Choroid plexus epithelial cell (primary cell): ENCODE measurements at regions not wholly inside any gene's neighbourhood (a gene's known extent, or its start where the extent isn't known, plus 50 kb on each side); places are given as distances from the start of the nearest gene placed in this dataset.

Source experiments
- DNase-seq: peaks from one replicate; pipeline ENCODE4 v3.0.0-alpha.2; 2010; ENCODE audit warnings: low read depth
- H3K4me3 ChIP-seq: 2 replicates; pipeline ENCODE4 v1.5.1; 2011; ENCODE audit warnings: low read depth, mild to moderate bottlenecking, control low read depth, low read length, moderate library complexity
- CTCF ChIP-seq: conservative IDR thresholded peaks from 2 replicates; pipeline ENCODE4 v1.5.1; 2011; ENCODE audit warnings: low read depth, mild to moderate bottlenecking, control low read depth, inconsistent platforms, low read length, moderate library complexity

DNA sequence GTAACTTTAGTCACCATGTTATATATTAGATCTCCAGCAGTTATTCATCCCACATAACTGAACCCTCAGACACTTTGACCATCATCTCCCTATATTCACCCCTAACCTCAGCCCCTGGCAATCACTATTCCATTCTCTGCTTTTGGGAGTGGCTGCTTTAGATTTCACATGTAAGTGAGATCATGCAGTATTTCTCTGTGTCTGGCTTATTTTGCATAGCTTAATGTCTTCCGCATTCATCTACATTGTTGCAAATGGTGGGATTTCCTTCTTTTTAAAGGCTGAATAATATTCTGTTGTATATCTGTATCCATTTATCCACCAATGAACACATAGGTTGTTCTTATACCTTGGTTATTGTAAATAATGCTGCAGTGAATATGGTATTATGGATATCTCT, 411.6 kb upstream of the ZEB2 start:
- TF ChIP-seq CTCF, result no peak
- H3K4me3 ChIP-seq, result no peak overlapping the region

GRCh38 chr2:144927429-144927828, 407.5 kb upstream of the ZEB2 start:
- no peak overlapping the region for H3K4me3 ChIP-seq
- no peak for DNase-seq
- TF ChIP-seq CTCF, result no peak

More for the DNA sequence above, 411.6 kb upstream of the ZEB2 start:
- no peak for DNase-seq

DNA sequence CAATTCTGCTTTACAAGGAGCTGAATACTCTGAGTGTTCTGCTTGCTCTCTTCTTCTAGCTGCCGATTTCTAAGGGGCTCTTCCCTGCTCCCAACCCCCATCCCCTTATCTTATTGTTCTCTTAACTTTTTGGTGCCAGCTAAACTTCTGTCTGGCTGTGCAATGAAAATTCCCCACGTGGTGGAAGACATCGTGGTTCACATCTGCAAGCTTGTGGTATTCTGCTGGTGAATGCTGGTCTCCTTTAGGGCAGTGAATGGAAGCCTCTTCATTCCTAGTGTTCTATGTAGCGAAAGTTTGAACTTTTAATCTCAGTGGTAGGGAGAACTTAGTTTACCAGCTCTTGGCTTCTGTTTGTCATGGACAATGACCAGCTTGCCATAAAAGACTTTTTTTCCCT, 406.0 kb upstream of the ZEB2 start:
- no peak overlapping the region for H3K4me3 ChIP-seq
- no peak for DNase-seq
- no peak for TF ChIP-seq CTCF

- no peak overlapping the region for H3K4me3 ChIP-seq
- no peak for DNase-seq
- no peak for TF ChIP-seq CTCF
These were observed 404.9 kb upstream of the ZEB2 start for GRCh38 chr2:144924827-144925226.

- no peak overlapping the region for H3K4me3 ChIP-seq
- no peak for DNase-seq
- no peak for TF ChIP-seq CTCF
These were observed 402.6 kb upstream of the ZEB2 start for GRCh38 chr2:144922519-144922918.

DNA sequence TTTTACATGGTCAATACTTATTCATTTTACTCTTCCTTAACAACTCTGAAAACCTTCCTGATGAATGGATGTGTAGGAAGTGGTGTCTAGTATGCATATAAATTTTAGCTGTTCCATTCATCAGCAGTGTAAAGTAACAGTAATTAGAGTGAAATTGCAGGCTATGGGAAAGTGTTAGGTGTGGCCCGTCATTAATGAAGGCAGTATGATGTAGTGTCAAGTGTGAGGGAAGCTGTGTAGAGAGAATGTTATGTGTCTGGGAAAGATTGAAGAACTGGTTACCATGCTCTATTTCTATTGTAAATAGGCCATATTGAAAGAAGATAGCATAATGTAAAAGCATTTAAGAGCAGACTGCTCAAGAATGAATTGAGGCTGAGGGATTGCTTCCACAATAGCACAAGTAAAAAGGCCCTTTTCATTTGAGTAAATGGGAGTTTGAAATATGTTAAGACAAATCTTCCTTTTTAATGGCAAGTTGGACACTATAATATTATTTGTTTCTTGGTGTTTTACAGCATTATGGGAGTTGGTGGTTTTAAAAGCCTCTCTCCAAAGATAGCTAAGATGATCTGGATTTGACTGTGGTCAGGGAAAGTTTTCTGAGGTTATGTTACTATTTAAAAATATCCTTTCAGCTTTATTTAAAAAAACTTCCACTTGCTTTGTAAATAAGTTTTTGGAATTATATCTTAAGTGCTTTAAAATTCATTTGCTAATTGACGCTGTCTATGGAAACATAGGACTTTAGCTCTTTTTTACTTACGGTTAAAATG, 401.0 kb upstream of the ZEB2 start:
- DNase-seq, result no peak
- no peak overlapping the region for H3K4me3 ChIP-seq
- no peak for TF ChIP-seq CTCF
